ENCODE measurements at regions not wholly inside any gene's neighbourhood (a gene's known extent, or its start where the extent isn't known, plus 50 kb on each side); places are given as distances from the start of the nearest gene placed in this dataset.
"Not testable (repeated sequence)": the region's sequence is repeated elsewhere in the genome, so short reads cannot be mapped to it uniquely, and the experiment has no call there.

GRCh38 chr5:45057564-45057963 lies 248.8 kb downstream of the MRPS30 start:
- DNase-seq (ENCODE audit: low read depth): no peak

GRCh38 chr5:45060724-45061123 lies 252.0 kb downstream of the MRPS30 start:
- DNase-seq (ENCODE audit: low read depth): no peak

- no peak for DNase-seq (ENCODE audit: low read depth)
Observed at GRCh38 chr5:45062044-45062443, 253.3 kb downstream of the MRPS30 start.

GRCh38 chr5:45081082-45081481 lies 272.3 kb downstream of the MRPS30 start:
- no peak for DNase-seq (ENCODE audit: low read depth)

- no peak for DNase-seq (ENCODE audit: low read depth)
Observed at GRCh38 chr5:45089870-45090269, 281.1 kb downstream of the MRPS30 start.

- no peak for DNase-seq (ENCODE audit: low read depth)
Observed at GRCh38 chr5:45093377-45093776, 284.6 kb downstream of the MRPS30 start.

- DNase-seq (ENCODE audit: low read depth): no peak
Observed at GRCh38 chr5:45094876-45095440, 286.2 kb downstream of the MRPS30 start.

GRCh38 chr5:45098483-45098882 lies 289.7 kb downstream of the MRPS30 start:
- no peak for DNase-seq (ENCODE audit: low read depth)

- DNase-seq (ENCODE audit: low read depth): no peak
Observed at GRCh38 chr5:45101146-45101545, 292.4 kb downstream of the MRPS30 start.

- DNase-seq (ENCODE audit: low read depth): no peak
Observed at GRCh38 chr5:45105491-45105994, 296.8 kb downstream of the MRPS30 start.

GRCh38 chr5:45109062-45109461 lies 300.3 kb downstream of the MRPS30 start:
- DNase-seq (ENCODE audit: low read depth): no peak

- no peak for DNase-seq (ENCODE audit: low read depth)
Observed at GRCh38 chr5:45109636-45110035, 300.9 kb downstream of the MRPS30 start.

- DNase-seq (ENCODE audit: low read depth): no peak
Observed at GRCh38 chr5:45110399-45110798, 301.7 kb downstream of the MRPS30 start.

GRCh38 chr5:45113726-45114125 lies 305.0 kb downstream of the MRPS30 start:
- no peak for DNase-seq (ENCODE audit: low read depth)

- no peak for DNase-seq (ENCODE audit: low read depth)
Observed at GRCh38 chr5:45132972-45133371, 324.2 kb downstream of the MRPS30 start.

- DNase-seq (ENCODE audit: low read depth): no peak
Observed at GRCh38 chr5:45162974-45163373, 354.2 kb downstream of the MRPS30 start.

GRCh38 chr5:45171563-45171962 lies 362.8 kb downstream of the MRPS30 start:
- DNase-seq (ENCODE audit: low read depth): no peak

- DNase-seq (ENCODE audit: low read depth): not testable (repeated sequence)
Observed at GRCh38 chr5:45172634-45173033, 363.9 kb downstream of the MRPS30 start.

- no peak for DNase-seq (ENCODE audit: low read depth)
Observed at GRCh38 chr5:45179686-45180085, 370.9 kb downstream of the MRPS30 start.

- no peak for DNase-seq (ENCODE audit: low read depth)
Observed at GRCh38 chr5:45189042-45189441, 380.3 kb downstream of the MRPS30 start.

- DNase-seq (ENCODE audit: low read depth): no peak
Observed at GRCh38 chr5:45189481-45189880, 380.7 kb downstream of the MRPS30 start.

- no peak for DNase-seq (ENCODE audit: low read depth)
Observed at GRCh38 chr5:45195026-45195425, 386.3 kb downstream of the MRPS30 start.
